ENCODE measurements at regions not wholly inside any gene's neighbourhood (a gene's known extent, or its start where the extent isn't known, plus 50 kb on each side); places are given as distances from the start of the nearest gene placed in this dataset.

DNA sequence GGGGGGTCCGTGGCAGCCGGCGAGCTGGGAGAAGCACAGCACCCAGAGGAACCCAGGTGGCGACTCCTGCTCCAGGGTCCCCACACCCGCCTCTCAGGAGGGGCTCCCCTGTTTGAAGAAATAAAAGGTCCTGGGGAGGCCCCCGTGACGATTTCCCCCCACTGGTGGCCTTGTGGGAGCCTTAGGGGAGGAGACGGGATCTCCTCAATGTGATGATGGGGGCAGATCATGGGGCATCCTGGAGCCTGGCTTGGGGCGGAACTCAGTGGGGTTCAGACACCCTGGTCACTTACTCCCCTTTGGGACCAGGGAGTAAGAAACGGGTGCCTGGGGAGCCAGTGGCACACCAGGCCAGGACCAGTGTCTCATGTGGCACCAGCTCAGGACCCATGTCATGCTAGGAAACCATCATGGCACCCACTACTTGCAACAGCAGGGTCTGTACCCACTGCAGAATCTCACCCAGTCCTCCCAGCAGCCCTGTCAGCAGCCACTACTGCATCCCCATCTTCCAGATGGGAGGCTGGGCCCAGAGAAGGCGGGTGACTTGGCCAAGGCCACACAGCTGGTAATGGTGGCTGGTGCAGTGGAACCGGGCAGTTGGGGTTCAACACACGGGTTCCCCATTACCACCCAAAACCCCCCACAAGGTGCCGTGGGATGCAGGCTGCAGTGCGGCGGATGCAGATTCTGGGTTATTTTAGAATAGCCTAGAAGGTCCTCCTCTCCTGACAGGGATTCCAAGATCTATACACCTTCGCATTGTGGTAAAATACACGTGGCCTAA lies 130.7 kb downstream of the CTTN start:
- no peak for TF ChIP-seq EZH2 (IDR thresholded peaks at IDR 0.05; ENCODE audit: borderline replicate concordance, low read depth, low read length, poor library complexity, severe bottlenecking)
- TF ChIP-seq, protein P1, sequence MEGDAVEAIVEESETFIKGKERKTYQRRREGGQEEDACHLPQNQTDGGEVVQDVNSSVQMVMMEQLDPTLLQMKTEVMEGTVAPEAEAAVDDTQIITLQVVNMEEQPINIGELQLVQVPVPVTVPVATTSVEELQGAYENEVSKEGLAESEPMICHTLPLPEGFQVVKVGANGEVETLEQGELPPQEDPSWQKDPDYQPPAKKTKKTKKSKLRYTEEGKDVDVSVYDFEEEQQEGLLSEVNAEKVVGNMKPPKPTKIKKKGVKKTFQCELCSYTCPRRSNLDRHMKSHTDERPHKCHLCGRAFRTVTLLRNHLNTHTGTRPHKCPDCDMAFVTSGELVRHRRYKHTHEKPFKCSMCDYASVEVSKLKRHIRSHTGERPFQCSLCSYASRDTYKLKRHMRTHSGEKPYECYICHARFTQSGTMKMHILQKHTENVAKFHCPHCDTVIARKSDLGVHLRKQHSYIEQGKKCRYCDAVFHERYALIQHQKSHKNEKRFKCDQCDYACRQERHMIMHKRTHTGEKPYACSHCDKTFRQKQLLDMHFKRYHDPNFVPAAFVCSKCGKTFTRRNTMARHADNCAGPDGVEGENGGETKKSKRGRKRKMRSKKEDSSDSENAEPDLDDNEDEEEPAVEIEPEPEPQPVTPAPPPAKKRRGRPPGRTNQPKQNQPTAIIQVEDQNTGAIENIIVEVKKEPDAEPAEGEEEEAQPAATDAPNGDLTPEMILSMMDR (conservative IDR thresholded peaks at IDR 0.05; ENCODE audit: low read depth, low read length): no peak

Data from A673 (cell line).